ENCODE measurements at regions not wholly inside any gene's neighbourhood (a gene's known extent, or its start where the extent isn't known, plus 50 kb on each side); places are given as distances from the start of the nearest gene placed in this dataset.

DNA sequence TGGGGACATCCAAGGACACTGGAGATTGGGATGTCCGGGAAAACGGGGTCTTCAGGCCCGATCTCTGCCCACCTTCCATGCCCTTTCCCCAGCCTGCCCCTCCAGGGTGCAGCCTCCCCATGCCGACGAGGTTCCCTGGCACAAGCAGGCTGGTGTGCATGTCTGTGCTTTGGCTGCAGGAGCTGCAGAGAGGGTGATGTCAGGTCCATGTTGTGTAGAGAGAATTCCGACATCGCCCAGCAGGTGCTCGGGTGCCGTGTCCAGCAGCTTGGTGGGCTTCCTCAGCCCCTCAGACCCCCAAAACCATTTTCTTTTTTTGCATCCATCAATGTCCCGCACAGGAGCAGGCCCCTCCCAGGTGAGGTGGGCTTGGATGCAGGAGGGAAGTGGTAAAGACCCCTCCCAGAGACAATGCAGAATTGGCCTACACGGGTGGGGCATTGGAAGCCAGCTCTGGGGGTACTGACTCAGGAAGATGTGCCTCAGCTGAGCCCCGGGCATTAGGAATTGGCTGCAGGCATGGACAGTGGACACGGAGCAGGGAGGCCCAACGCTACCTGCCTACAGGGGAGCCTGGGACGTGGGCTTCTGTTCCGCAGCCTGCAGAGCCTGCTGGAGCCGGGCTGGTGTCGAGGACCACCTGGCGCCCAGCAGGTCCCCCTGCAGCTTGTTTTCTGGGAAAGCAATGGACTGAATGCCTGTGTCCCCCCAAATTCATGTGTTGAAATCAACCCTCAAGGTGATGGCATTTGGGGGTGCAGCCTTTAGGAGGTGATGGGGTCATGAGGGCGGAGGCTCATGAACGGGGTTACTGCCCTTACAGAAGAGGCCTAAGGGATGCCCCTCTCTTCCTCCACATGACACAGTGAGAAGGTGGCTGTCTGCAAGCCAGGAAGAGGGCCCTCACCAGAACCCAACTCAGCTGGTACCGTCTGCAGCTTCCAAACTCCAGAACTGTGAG, 97.5 kb downstream of the METRNL start:
- TF ChIP-seq, protein P1, sequence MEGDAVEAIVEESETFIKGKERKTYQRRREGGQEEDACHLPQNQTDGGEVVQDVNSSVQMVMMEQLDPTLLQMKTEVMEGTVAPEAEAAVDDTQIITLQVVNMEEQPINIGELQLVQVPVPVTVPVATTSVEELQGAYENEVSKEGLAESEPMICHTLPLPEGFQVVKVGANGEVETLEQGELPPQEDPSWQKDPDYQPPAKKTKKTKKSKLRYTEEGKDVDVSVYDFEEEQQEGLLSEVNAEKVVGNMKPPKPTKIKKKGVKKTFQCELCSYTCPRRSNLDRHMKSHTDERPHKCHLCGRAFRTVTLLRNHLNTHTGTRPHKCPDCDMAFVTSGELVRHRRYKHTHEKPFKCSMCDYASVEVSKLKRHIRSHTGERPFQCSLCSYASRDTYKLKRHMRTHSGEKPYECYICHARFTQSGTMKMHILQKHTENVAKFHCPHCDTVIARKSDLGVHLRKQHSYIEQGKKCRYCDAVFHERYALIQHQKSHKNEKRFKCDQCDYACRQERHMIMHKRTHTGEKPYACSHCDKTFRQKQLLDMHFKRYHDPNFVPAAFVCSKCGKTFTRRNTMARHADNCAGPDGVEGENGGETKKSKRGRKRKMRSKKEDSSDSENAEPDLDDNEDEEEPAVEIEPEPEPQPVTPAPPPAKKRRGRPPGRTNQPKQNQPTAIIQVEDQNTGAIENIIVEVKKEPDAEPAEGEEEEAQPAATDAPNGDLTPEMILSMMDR (IDR thresholded peaks at IDR 0.05): no peak
- ATAC-seq (ENCODE audit: low FRiP score) (no peak), DNase-seq (ENCODE audit: low spot score) (no peak)

DNA sequence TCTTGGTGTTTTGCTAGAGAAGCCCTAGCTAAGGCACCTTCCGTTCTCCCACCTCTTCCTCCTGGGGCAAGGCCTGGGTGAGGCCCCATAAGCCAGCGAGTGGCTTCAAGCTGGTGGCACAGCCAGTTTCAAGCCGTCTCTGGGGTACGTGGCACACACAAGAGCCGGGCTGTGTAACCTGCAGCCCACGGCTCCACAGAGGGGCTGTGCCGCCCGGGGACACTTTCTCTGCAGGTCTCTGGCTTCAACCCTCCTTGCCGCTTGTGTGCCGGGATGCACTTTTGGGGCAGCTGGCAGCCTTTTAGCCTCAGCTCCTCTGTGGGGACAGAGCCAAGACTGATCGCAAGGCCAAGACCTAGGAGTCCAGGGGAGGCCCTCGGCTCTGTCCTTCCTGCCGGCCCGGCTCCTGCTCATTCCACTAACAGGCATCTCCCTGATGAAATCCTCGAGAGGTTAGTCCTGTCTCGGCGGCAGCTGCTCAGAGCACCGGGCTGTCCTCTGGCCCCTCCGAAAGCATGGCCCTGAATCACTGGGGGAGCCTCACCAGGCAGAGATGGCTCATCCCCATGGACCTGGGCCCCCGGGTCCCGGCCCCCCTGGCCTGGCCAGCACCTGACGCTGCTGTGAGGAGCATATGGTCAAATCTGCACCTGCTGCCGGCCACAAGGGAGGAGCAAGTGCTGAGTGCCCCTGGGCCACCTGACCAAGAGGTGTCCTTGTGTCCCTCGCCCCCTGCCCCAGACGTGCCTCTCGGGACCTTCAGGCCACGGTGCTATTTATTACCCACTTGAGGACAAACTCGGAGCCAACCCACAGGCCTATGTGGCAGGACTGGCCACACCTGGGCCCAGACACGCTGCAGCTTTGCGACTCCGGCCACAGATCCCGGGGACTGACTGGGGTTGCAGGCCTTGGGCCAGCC, 98.5 kb downstream of the METRNL start:
- DNase-seq (ENCODE audit: low spot score) (no peak), ATAC-seq (ENCODE audit: low FRiP score) (no peak)
- TF ChIP-seq, protein P1 (IDR thresholded peaks at IDR 0.05): no peak

- no peak for DNase-seq (ENCODE audit: low spot score)
- no peak for ATAC-seq (ENCODE audit: low FRiP score)
- TF ChIP-seq, protein P1 (IDR thresholded peaks at IDR 0.05): no peak
Observed at GRCh38 chr17:83178533-83179304, 99.3 kb downstream of the METRNL start.

DNA sequence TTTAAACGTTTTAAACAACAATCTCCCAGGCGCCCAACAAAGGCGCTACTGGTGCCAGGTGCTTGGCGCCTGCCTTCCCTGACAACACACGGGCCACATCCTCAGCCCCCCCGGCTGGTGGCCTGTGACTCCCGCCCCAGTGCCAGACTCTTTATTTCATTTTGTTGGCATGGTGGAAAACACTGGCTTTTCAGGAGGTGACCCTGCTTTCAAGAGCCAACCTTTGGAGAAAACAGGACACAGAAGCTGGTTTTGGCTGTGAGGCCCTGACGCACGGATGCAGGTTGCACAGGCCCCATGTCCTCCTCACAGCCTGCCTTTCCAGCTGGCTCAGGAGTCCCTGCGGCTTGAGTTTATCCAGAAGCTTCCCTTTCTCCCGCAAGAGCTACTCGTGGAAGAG, 100.0 kb downstream of the METRNL start:
- no peak for ATAC-seq (ENCODE audit: low FRiP score)
- TF ChIP-seq, protein P1 (IDR thresholded peaks at IDR 0.05): no peak
- DNase-seq (ENCODE audit: low spot score): no peak

DNA sequence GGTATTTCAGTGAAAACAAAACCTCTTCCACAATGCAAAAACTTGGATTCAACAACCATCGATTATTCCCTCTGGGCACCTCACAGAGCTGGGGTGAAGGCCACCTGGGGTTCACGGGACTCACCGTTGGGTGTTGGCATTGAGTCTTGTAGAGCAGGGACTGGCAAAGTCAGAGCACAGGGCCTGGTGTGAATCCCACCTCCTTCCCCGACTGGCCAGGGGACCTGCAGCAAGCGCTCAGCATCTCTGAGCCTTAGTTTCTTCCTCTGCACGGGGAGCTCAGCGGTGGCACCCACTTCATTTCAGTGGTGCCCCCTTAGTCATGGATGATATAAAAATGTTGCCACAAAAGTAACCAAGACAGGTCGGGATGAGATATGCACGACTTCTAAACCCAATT, 100.4 kb downstream of the METRNL start:
- TF ChIP-seq, protein P1 (IDR thresholded peaks at IDR 0.05): no peak
- no peak for DNase-seq (ENCODE audit: low spot score)
- ATAC-seq (ENCODE audit: low FRiP score): no peak

- TF ChIP-seq, protein P1 (IDR thresholded peaks at IDR 0.05): no peak
- no peak for ATAC-seq (ENCODE audit: low FRiP score)
- DNase-seq (ENCODE audit: low spot score): no peak
Observed at GRCh38 chr17:83180264-83180995, 101.0 kb downstream of the METRNL start.
